ENCODE measurements at regions not wholly inside any gene's neighbourhood (a gene's known extent, or its start where the extent isn't known, plus 50 kb on each side); places are given as distances from the start of the nearest gene placed in this dataset.

DNA sequence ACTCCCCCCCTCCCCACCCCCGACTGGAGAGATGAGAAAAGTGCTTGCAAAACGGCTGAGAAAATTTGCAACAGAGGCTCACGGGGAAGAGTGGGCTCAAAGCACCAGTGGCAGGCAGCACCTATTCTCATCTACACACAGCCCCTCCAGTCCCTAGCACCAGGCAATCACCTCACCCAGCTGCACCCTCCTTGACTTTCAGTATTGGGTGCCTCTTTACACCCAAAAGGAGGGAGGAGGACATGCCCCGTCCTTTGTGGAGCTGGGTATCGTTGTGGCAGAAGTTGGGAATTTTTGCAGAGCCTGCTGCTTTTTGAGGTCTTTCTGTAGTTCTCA is 182.8 kb upstream of the TOPAZ1 start:
- no peak for DNase-seq

DNA sequence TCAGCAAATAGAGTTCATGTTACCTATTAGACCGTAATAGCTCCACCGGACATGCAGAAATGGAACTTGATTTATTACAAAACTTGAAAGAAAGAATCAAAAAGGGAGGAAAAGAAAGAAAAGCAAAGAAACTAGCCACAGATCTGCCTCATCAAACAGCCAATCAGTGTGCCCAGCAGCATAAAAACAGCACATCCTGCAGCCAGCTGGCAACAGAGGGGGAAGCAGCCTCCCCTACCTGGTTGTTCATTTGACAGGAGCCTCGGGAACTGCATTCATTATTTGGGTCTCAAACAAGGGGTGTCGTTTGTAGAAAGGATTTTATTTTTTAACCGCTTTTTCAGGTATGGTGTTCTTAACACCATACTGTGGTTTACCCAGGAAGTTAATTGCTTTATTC is 181.5 kb upstream of the TOPAZ1 start:
- no peak for DNase-seq

DNA sequence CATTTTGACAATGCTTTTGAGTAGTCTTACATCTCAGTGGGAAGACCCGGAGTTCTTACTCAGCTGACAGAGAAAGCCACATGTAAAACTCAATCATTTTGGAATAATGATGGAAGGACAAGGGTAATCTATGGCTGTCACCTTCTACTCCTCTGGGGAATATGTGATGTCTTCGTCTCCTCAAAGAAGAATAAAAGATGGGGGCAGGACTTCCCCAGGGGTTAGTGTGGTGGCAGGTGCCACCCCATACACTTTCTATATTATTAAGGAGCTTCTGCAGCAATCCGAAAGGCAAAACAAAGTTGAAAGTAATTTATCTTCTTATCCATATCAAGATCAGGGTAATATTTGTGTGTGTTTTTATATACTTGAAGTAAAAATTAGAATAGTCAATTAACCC is 180.4 kb upstream of the TOPAZ1 start:
- no peak for DNase-seq

DNA sequence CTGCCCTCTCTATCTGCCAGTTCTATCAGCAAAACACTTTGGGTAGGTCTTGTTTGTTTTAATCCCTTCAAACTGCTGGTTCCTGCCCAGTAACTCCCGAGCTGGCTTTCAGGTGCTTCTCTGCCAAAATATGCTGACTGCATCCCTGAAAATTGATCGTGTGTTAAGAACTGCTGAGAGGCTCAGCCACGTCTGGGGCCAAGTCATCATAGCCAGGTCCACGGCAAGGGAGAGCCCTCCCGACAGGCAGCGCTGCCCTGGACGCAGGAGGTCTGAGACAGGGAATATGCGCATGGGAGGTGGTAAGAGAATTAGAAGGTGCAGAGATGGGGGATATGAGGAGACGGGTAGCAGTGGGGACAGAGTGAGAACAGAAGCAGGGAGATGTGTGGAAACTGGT is 179.7 kb upstream of the TOPAZ1 start:
- no peak for DNase-seq

DNA sequence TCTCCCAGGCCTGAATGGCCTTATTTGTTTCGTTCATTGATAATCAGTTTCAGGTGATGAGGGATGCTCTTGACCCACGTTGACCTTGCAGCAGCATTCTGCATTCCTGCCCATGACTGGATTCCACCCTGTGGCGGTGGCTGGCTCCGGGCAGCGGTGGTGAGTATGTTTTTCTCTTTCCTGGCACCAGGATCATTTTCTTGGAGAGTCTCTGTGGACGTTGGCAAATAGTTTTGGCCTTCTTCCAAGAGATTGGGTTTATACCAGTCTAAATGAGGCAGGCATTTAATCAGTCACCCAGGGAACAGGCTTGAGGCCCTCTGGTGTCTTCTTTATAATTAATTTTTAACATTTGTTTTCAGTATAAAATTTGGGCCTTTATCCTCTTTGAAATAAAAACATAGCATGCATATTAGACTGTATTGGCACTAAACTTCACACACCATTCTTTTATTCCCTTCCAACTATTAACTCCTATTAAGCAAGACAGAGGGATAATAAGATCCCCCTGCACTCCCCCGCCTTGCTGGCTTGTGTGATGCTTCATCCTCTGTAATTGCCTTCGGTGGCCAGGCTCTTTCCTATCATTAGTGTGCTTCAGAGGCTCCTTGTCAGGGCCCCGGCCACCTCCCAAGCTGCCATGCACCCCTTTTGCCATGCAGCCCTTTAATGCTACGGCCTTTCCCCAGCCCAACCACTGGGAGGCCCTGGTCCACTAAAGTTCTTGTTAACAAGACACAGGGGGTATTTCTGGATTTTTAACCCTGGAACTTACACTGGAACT is 176.2 kb upstream of the TOPAZ1 start:
- DNase-seq = no peak

DNA sequence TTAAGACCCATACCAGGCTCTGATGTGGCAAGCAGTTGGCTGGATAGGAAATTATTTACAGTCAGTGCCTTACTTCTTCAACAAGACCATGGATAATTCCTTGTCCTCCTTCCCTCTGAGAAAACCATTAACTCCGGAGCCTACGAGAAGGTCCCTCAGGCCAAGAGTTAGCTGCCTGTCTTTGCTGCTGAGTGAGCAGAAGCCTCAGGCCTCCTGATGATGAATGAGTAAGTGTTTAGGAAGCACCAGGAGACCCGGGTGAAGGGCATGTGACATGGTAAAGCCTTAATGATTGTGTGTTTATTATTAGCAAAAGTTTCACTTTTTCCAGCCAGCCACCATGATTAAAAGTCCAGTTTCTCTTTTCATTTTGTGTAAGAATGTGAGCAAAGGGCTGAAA is 174.9 kb upstream of the TOPAZ1 start:
- DNase-seq = no peak

DNA sequence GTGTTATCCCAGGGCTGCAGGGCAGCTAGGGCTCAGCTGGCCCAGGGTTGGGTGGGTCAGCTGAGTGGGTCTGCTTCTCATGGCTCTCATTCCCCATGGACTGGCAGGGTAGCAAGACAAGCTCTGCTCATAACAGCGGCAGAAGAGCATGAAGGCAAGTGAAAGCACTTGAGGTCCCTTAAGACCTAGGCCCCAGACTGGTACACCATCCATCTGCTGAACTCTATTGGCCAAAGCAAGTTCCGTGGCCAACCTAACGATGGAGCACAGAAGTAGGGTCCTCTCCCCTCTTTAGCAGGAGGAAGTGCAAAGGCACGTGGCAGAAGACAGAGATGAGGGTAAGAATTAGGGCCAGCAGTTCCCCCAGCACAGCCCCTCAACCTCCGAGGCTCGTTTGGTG is 174.3 kb upstream of the TOPAZ1 start:
- no peak for DNase-seq

DNA sequence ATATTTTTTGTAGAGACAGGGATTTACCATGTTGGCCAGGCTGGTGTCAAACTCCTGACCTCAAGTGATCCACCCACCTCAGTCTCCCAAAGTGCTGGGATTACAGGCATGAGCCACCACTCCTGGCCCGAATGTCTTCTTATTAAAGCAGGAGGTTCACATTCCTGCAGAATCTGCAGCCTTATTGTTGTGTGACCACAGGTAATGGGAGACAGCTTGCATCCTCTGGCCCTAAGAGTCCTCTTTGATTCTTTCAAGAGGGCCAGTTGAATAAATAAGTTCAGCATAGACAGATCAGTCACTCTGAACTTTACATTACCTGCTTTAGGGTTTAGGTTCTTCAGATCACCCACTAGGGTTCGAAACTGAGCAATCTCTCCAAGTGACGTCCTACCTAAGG is 172.9 kb upstream of the TOPAZ1 start:
- DNase-seq = no peak

DNA sequence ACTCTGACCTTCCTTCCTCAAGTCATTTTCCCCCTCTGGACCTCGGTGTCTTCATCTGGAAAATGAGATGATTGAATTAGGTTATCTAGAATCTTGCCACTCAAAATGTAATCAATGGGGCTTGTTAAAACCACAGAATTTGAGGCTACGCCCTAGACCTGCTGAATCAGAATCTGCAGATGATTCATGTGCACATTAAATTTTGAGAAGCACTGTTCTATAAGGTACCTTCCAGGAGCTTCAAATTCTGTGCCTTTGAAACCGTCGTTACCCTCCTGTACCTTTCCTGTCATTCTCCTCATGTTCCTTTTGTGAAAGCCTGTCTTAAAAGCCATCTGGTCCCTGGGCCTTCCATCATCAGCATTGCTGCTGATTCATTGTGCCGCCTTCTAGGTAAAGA is 172.4 kb upstream of the TOPAZ1 start:
- no peak for DNase-seq

DNA sequence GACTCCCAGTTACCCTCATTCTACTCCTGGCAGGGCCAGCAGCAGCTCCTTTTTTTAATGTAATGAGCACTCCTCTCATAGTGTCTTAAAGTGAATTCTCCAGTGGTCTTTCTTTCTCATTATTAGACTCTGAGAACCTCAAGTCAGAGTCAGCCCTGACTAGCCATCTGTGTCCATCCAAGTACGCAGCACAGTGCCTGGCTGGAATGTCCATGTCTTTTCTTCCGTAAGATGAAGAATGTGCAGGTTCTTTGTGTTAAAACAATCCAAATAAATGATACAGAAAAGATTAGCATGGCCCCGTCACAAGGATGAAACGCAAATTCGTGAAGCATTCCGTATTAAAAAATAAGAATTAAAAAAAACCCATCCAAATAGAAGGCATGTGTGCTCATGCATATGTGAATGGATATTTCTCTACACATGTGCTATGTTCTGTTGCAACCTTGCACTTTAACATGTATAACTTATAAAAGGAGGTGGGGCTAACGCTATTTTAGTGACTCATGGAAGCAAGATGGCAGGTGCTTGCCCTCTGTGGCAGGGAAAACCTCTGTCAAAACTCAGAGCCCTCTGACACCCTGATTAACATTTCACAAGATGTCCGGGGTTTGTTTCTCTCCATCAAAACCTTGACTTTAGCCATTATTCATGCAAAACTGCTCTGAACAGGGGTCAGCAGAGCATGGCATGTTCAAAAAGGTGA is 170.7 kb upstream of the TOPAZ1 start:
- no peak for DNase-seq

DNA sequence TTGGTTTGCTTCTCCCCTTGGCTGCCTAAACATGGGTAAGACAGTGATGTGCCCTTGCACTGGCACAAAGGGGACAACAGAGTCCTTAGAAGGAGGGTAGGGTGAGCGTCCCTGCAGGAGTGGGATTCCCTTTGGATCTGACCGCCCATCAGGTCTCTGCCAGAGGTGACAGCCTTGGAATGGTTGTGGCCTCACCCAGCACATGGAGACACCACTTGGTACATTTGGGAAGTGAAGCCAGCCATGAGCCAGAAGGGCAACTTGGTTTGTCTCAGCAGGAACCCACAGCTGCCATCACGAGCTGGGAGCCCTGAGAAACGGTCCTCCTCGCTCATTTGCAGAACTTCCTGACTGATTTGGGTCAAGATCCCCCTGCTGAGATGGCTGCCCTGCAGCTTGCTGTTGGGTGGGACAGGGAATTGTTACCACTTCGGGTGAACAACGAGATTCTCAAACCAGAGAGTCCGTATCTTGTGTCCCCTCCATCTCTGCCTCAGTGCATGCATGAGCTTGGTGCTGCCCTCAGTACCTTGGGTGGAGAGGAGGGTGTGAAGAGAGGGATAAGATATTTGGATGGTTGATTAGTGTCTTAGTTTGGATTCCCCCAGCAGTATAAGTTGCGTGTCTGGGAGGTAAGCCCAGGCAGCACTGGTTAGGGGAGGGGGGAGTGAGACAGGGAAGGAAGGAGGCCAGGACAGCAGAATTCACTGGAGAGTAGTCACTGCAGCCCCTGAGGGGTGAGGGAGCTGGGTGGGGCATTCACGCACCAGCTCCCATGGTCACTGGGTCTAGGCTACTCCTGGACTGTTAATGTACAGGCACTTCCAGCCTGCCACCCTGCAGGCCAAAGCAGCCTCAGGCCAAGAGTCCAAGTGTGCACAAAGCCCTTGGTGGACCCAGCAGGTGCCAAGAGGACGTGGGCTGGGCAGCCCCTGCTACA is 168.8 kb upstream of the TOPAZ1 start:
- no peak for DNase-seq

DNA sequence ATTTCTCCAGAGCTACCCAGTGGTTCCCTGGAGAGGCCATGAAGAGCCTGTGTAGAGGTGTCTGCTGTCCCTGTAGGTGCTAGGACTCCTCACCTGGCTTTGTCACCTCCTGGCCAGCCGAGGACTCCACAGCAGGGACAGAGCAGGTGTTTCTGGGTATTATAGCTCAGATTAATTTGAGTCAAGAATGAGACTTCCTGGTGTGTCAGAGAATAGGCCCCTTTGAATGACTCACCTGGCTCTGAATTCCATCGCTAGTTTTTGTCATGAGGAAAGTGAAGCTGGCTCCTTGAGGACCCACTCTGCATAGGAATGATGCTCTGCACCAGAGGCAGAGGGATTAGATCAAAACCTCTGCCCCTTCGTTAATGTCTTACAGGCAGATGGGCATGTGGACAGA is 167.5 kb upstream of the TOPAZ1 start:
- no peak for DNase-seq

DNA sequence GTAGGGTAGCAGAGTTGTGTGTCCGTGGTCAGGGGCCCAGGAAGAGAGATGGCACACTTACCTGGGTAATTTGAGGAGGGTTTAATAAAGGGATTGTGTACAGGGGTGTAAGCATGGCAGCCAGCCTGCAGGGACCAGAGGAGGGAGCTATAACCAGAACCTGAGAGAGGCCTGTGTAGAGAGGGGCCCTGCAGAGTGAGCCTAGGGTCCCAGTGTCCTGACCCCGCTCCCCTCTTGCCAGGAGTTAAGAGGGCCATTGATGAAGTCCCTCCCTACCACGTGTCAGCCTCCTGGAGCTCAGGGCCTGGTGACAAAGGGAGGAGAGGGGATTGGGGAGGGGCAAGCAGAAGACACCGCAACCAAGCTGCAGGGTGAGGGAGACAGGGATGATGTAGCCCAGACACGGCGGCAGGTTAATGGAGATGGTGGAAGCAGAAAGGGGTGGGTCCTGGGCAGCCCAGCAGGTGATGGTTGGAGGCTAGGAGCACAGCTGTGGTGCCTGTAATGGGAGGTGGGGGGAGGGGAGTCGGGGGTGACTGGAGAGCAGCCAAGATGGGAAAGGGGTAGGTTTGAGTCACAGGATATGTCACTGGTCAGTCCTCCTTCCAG is 165.4 kb upstream of the TOPAZ1 start:
- DNase-seq = no peak

DNA sequence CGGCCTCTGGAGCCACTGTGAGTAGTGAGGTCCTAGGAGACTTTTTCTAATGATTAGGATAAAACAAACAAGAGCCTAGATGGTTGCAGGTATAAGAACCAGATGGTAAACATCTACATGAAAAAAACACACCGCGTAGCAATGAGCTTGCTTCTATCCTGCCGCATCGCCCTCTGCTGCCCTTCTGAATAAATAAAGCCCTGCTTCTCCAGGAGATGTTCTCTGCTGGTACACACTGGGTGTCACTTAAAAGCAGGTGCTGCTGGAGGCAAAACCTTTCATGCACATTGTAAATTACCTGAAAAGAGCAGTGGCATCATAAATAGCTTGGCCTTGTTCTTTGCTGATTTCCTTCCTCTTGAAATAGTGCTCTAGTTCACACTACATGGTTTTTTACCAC is 164.4 kb upstream of the TOPAZ1 start:
- no peak for DNase-seq

DNA sequence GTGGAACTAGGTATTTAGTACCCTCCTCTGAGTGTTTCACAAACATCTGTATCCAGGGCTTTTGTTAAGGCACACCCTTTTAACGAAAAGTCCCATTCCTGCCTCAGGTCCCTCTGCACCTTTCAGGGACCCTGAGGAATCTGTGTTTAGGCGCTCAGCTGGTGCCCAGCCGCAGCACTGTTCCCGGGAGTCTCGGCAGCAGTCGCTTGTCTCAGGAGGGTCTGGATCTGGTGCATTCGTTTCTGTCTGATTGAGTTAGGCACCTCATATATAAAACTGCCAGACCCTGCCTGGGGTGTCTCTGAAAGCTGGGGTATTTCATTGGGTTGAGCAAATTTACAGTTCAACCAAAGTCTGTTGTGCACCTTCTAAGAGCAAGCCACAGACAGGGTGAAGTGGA is 162.8 kb upstream of the TOPAZ1 start:
- no peak for DNase-seq

DNA sequence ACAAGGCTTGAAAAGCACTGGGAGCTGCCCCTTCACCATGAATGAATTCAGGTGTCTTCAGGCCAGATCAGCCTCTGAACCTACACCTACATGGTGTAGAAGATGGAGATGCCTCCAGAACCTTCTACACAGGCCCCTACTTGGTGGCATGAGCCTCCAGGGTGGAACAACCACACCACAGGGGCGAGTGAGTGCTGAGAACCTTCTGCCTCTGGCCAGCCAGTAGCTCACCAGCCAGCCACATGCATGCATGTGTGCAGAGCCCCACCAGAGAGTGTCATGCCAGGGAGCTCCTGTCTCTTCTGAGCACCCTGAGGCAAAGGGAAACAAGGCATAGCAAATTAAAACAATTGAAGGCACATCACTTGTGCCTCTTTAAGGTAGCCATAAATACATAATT is 161.8 kb upstream of the TOPAZ1 start:
- DNase-seq = no peak

DNA sequence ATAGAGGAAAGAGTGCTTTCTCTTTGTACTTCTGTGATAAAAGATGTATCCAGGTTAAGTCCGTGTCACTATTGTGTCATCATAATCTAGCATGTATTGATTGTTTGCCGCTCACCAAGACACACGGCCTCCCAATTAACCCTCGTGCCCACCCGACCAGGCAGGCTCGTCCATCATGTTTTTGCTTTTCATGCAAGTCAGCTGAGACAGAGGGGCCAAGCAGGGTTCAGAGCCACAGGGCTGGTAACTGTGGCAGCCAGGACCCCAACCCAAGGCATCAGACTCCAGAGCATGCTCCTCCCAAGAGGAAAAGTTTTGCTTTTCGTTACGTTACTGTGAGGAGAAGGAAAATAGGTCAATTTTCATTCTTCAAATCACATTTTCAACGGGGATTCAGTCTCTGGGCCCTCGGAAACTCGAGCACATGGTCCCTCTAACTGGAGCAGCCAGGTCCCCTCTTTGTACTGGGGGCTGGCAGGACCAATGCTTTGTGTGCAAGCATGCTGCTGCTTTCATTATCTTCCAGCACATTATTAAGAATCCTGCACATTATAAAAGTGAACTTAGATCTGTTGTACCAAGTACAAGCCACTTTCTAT is 161.1 kb upstream of the TOPAZ1 start:
- DNase-seq = no peak

DNA sequence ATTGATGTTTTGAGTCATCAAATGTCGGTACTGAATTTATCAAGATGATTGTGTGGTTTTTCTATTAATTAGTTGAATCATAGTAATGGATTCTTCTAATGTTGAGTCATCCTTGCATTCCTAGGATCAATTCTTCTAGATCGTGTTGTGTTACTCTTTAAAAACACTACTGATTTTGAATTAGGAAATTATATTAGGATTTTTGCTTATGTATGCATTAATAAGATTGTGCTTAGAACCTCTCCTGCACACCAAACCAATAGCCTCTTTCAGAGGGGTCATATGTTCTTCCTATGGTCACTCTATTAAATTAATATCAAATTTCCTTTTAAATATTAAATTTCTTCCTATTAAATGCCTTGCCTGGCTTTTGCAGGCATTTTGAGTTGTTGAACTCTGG is 151.7 kb upstream of the TOPAZ1 start:
- DNase-seq = no peak

DNA sequence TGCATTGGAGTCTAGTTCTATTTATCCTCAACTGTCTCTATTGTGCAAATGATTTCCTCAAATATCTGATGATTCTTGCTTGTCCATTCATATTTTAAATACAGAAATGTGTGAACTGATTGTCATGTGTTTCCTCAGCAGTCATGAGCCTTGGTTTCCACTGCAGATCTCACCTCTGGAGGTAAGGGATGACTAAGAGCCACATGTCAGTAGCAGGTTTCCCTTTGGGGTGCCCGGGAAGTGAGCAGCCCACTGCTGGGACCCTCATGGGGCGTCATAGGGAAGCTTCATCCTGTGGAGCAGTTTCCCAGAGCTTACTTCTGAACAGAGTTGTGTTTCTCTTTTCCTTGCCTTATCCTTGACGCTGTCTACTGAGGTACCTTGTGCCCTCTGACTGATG is 149.2 kb upstream of the TOPAZ1 start:
- no peak for DNase-seq

DNA sequence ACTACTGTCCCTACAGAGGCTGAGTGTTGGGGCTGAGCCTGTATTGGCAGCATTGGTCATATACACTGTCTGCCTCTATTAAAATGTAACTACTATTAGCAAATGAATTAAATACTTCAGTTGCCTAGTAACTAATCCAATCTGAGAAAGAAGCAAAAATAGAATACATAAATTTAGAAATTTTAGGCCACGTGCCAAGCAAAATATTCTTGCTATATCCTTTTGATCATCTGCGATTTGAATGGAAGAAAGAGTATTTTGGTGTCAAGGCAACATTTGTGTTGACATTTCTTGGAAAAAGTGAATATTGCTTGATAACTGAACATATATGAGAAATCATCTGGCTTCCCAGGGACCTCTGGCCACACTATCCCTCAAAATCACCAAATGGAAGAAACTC is 148.2 kb upstream of the TOPAZ1 start:
- DNase-seq = no peak

DNA sequence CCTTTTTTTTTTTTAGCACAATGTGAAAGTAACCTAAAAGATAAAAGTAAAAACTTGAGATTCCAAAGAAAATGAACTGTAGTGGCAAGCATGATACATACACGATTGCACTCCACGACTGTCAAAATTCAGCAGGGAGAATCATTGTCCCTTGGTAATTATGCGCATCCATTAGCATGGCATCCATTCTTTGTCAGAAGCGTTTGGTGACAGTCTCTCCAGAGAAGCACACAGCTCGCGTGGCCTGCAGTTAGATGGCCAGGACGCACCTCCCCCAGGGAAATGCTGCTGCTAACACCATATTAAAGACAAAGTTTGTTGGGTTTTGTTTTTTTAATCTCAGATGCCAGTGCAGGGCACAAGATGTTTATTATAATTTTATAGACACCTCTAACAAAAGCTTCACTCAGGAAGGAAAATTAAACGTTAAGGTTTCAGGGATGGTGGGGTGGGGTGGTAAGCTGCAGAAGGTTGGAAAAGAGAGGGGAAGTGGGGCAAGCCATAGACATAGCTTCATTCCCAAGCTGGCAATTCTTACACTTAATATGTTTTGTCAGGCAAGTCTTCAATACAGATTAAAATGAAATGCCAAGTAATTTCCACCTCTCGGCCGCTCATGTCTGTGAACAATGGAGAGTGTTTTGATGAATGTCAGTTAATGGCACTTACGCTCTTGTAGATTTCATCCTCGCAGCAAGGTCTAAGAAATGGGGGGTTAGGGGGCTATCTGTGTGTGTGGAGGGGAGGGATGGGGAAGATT is 142.8 kb upstream of the TOPAZ1 start:
- no peak for DNase-seq
